ENCODE measurements at regions not wholly inside any gene's neighbourhood (a gene's known extent, or its start where the extent isn't known, plus 50 kb on each side); places are given as distances from the start of the nearest gene placed in this dataset.

- no peak for DNase-seq
Measured at GRCh38 chr5:124253203-124253810, 493.1 kb downstream of the ZNF608 start.

- no peak for DNase-seq
Measured at GRCh38 chr5:124252747-124253146, 493.7 kb downstream of the ZNF608 start.

GRCh38 chr5:124252191-124252638 is 494.2 kb downstream of the ZNF608 start:
- DNase-seq, result peak; percentile 12

- no peak for DNase-seq
Measured at GRCh38 chr5:124245276-124245675, 501.2 kb downstream of the ZNF608 start.

- no peak for DNase-seq
Measured at GRCh38 chr5:124240732-124241131, 505.7 kb downstream of the ZNF608 start.

- DNase-seq, result no peak
Measured at GRCh38 chr5:124239572-124239971, 506.9 kb downstream of the ZNF608 start.

GRCh38 chr5:124238350-124238749 is 508.1 kb downstream of the ZNF608 start:
- DNase-seq, result no peak

- DNase-seq, result no peak
Measured at GRCh38 chr5:124237206-124237695, 509.2 kb downstream of the ZNF608 start.

GRCh38 chr5:124236361-124237205 is 509.9 kb downstream of the ZNF608 start:
- no peak for DNase-seq

GRCh38 chr5:124235576-124235975 is 510.9 kb downstream of the ZNF608 start:
- no peak for DNase-seq

GRCh38 chr5:124234770-124235562 is 511.5 kb downstream of the ZNF608 start:
- no peak for DNase-seq

GRCh38 chr5:124234022-124234769 is 512.2 kb downstream of the ZNF608 start:
- DNase-seq, result no peak

GRCh38 chr5:124232515-124232914 is 513.9 kb downstream of the ZNF608 start:
- no peak for DNase-seq

GRCh38 chr5:124231802-124232201 is 514.6 kb downstream of the ZNF608 start:
- DNase-seq, result no peak

GRCh38 chr5:124231230-124231629 is 515.2 kb downstream of the ZNF608 start:
- no peak for DNase-seq

GRCh38 chr5:124230456-124230855 is 516.0 kb downstream of the ZNF608 start:
- DNase-seq, result no peak

GRCh38 chr5:124229352-124229751 is 517.1 kb downstream of the ZNF608 start:
- DNase-seq, result no peak

- no peak for DNase-seq
Measured at GRCh38 chr5:124227914-124228313, 518.5 kb downstream of the ZNF608 start.

GRCh38 chr5:124220418-124220817 is 526.0 kb downstream of the ZNF608 start:
- no peak for DNase-seq

- DNase-seq, result peak; percentile 13
Measured at GRCh38 chr5:124212934-124213333, 533.5 kb downstream of the ZNF608 start.

GRCh38 chr5:124210111-124210910 is 536.1 kb downstream of the ZNF608 start:
- no peak for DNase-seq

- DNase-seq, result no peak
Measured at GRCh38 chr5:124207118-124207517, 539.3 kb downstream of the ZNF608 start.
